DND-41 (cell line): ENCODE measurements at regions not wholly inside any gene's neighbourhood (a gene's known extent, or its start where the extent isn't known, plus 50 kb on each side); places are given as distances from the start of the nearest gene placed in this dataset.

ENCODE experiments used
- EZH2 ChIP-seq: IDR thresholded peaks from 3 replicates; pipeline ENCODE4 v1.6.1; 2012; ENCODE audit warnings: borderline replicate concordance, low read depth, mild to moderate bottlenecking, moderate library complexity, low read length, inconsistent platforms; ENCODE audit not compliant: severe bottlenecking
- TF ChIP-seq, protein P1 (sequence below): IDR thresholded peaks from 2 replicates; pipeline ENCODE4 v1.5.1; 2012; ENCODE audit warnings: borderline replicate concordance, low read length, moderate library complexity, mild to moderate bottlenecking; ENCODE audit not compliant: poor library complexity, severe bottlenecking; ENCODE audit errors: extremely low read depth

DNA sequence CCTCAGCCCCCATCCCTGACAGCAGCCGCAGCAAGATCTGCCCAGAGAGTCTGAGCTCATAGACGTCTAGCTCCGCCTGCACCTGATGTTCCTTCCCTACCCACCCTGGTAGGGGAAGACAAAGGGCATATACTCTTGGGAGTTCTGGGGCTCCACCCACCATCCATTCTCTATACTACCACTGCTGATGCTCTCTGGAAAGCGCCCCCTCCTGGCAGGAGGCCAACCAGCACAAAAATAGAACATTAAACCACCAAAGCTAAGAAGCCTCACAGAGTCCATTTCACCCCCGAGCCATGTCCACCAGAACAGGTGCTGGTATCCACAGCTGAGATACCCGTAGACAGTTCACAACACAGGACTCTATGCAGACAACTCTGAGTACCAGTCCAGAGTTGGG is 662.6 kb upstream of the FAM98A start:
- TF ChIP-seq, protein P1, sequence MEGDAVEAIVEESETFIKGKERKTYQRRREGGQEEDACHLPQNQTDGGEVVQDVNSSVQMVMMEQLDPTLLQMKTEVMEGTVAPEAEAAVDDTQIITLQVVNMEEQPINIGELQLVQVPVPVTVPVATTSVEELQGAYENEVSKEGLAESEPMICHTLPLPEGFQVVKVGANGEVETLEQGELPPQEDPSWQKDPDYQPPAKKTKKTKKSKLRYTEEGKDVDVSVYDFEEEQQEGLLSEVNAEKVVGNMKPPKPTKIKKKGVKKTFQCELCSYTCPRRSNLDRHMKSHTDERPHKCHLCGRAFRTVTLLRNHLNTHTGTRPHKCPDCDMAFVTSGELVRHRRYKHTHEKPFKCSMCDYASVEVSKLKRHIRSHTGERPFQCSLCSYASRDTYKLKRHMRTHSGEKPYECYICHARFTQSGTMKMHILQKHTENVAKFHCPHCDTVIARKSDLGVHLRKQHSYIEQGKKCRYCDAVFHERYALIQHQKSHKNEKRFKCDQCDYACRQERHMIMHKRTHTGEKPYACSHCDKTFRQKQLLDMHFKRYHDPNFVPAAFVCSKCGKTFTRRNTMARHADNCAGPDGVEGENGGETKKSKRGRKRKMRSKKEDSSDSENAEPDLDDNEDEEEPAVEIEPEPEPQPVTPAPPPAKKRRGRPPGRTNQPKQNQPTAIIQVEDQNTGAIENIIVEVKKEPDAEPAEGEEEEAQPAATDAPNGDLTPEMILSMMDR, result no peak
- no peak for TF ChIP-seq EZH2
